SU-DHL-6 (cell line): ENCODE measurements at regions not wholly inside any gene's neighbourhood (a gene's known extent, or its start where the extent isn't known, plus 50 kb on each side); places are given as distances from the start of the nearest gene placed in this dataset.
"Not testable (repeated sequence)": the region's sequence is repeated elsewhere in the genome, so short reads cannot be mapped to it uniquely, and the experiment has no call there.

Experiments used
- EZH2phosphoT487 ChIP-seq: fragments of 200-600 bp; sonication (generic), shearing (Covaris generic); conservative IDR thresholded peaks from 2 replicates; pipeline ENCODE4 v1.6.1; 2018; ENCODE audit warnings: mild to moderate bottlenecking, antibody characterized with exemption, low read length, moderate library complexity, mixed read lengths
- TF ChIP-seq, protein P1 (sequence below): fragments of 200-600 bp; sonication (generic); IDR thresholded peaks from one replicate; pipeline ENCODE4 v1.5.1; 2017; ENCODE audit warnings: antibody characterized with exemption, mild to moderate bottlenecking, low read length, moderate library complexity; ENCODE audit not compliant: insufficient read depth, poor library complexity, severe bottlenecking

DNA sequence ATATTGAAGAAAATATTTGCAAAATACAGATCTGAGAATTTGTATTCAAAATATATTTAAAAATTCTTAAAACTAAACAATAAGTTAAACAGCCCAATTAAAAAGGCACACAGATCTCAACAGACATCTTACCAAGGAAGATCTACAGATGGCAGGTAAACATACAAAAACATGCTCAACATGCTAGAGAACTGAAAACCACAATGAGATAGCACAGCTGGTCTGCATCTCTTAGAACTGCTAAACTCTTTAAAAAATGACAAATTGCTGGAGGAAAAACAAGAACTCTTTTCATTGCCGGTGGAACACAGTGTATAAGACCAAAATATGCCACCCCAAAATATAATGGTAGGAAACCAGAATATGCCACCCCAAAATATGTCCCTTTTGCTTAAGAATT, 142.1 kb upstream of the DUSP22 start:
- TF ChIP-seq, protein P1, sequence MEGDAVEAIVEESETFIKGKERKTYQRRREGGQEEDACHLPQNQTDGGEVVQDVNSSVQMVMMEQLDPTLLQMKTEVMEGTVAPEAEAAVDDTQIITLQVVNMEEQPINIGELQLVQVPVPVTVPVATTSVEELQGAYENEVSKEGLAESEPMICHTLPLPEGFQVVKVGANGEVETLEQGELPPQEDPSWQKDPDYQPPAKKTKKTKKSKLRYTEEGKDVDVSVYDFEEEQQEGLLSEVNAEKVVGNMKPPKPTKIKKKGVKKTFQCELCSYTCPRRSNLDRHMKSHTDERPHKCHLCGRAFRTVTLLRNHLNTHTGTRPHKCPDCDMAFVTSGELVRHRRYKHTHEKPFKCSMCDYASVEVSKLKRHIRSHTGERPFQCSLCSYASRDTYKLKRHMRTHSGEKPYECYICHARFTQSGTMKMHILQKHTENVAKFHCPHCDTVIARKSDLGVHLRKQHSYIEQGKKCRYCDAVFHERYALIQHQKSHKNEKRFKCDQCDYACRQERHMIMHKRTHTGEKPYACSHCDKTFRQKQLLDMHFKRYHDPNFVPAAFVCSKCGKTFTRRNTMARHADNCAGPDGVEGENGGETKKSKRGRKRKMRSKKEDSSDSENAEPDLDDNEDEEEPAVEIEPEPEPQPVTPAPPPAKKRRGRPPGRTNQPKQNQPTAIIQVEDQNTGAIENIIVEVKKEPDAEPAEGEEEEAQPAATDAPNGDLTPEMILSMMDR, result not testable (repeated sequence)
- not testable (repeated sequence) for TF ChIP-seq EZH2phosphoT487
